Osteoblast (primary cell): ENCODE measurements at regions not wholly inside any gene's neighbourhood (a gene's known extent, or its start where the extent isn't known, plus 50 kb on each side); places are given as distances from the start of the nearest gene placed in this dataset.

ENCODE experiments used
- DNase-seq: peaks from one replicate; pipeline ENCODE4 v3.0.0; 2011; ENCODE audit warnings: low spot score, mixed read lengths; ENCODE audit not compliant: insufficient read length; ENCODE audit errors: missing footprints
- H2AFZ ChIP-seq: 2 replicates; pipeline ENCODE4 v1.6.0; 2011; ENCODE audit warnings: mild to moderate bottlenecking, low read length
- H3K27ac ChIP-seq: 2 replicates; pipeline ENCODE4 v1.5.1; 2011; ENCODE audit warnings: mild to moderate bottlenecking, low read depth, low read length, moderate library complexity
- H3K27me3 ChIP-seq: 2 replicates; pipeline ENCODE4 v1.6.0; 2012; ENCODE audit warnings: mild to moderate bottlenecking, control low read depth, inconsistent platforms, low read length, moderate library complexity; ENCODE audit not compliant: insufficient read depth
- H3K36me3 ChIP-seq: 2 replicates; pipeline ENCODE4 v1.5.1; 2011; ENCODE audit warnings: mild to moderate bottlenecking, low read length, control low read depth, moderate library complexity; ENCODE audit not compliant: insufficient read depth
- H3K4me1 ChIP-seq: 2 replicates; pipeline ENCODE4 v1.5.1; 2011; ENCODE audit warnings: mild to moderate bottlenecking, low read length, control low read depth, moderate library complexity; ENCODE audit not compliant: insufficient read depth
- H3K4me2 ChIP-seq: 2 replicates; pipeline ENCODE4 v1.6.0; 2011; ENCODE audit warnings: mild to moderate bottlenecking, low read length; ENCODE audit not compliant: insufficient read depth
- H3K4me3 ChIP-seq: fragments of 200-600 bp; sonication (generic); 3 replicates; pipeline ENCODE4 v1.5.1; 2012; ENCODE audit warnings: mild to moderate bottlenecking, low read length, inconsistent platforms; ENCODE audit not compliant: insufficient read depth
- H3K79me2 ChIP-seq: 2 replicates; pipeline ENCODE4 v1.6.0; 2012; ENCODE audit warnings: mild to moderate bottlenecking, low read length, control low read depth, inconsistent platforms; ENCODE audit not compliant: insufficient read depth
- H3K9me3 ChIP-seq: 2 replicates; pipeline ENCODE4 v1.5.1; 2011; ENCODE audit warnings: low read depth, low read length, control low read depth
- H4K20me1 ChIP-seq: 2 replicates; pipeline ENCODE4 v1.6.0; 2012; ENCODE audit warnings: mild to moderate bottlenecking, low read length, control low read depth; ENCODE audit not compliant: insufficient read depth
- TF ChIP-seq, protein P1 (sequence below): IDR thresholded peaks from 2 replicates; pipeline ENCODE4 v1.5.1; 2011; ENCODE audit warnings: mild to moderate bottlenecking, low read depth, low read length, moderate library complexity; ENCODE audit errors: extremely low read depth

GRCh38 chr22:47796128-47796908 is 1033.9 kb downstream of the TBC1D22A start:
- H3K27me3 ChIP-seq: no peaks in the 10 kb centered on the region
- H4K20me1 ChIP-seq: no peaks in the 10 kb centered on the region
- TF ChIP-seq, protein P1, sequence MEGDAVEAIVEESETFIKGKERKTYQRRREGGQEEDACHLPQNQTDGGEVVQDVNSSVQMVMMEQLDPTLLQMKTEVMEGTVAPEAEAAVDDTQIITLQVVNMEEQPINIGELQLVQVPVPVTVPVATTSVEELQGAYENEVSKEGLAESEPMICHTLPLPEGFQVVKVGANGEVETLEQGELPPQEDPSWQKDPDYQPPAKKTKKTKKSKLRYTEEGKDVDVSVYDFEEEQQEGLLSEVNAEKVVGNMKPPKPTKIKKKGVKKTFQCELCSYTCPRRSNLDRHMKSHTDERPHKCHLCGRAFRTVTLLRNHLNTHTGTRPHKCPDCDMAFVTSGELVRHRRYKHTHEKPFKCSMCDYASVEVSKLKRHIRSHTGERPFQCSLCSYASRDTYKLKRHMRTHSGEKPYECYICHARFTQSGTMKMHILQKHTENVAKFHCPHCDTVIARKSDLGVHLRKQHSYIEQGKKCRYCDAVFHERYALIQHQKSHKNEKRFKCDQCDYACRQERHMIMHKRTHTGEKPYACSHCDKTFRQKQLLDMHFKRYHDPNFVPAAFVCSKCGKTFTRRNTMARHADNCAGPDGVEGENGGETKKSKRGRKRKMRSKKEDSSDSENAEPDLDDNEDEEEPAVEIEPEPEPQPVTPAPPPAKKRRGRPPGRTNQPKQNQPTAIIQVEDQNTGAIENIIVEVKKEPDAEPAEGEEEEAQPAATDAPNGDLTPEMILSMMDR: no peak
- no peaks in the 10 kb centered on the region for H3K9me3 ChIP-seq
- H3K4me3 ChIP-seq: no peak overlapping the region
- DNase-seq: no peak
- no peak overlapping the region for H3K27ac ChIP-seq
- H3K4me2 ChIP-seq: no peak overlapping the region
- no peaks in the 10 kb centered on the region for H3K79me2 ChIP-seq
- H3K4me1 ChIP-seq: no peaks in the 10 kb centered on the region
- no peak overlapping the region for H2AFZ ChIP-seq
- H3K36me3 ChIP-seq: no peaks in the 10 kb centered on the region

- Histone ChIP-seq H3K9me3 (no peaks in the 10 kb centered on the region), H3K4me2 (no peak overlapping the region), H2AFZ (no peak overlapping the region), H3K36me3 (no peaks in the 10 kb centered on the region), H3K27me3 (no peaks in the 10 kb centered on the region), H3K27ac (no peak overlapping the region), H3K4me3 (no peak overlapping the region), H3K79me2 (no peaks in the 10 kb centered on the region), H4K20me1 (no peaks in the 10 kb centered on the region), H3K4me1 (no peaks in the 10 kb centered on the region)
- DNase-seq: no peak
- TF ChIP-seq, protein P1: no peak
Observed at GRCh38 chr22:47795477-47796127, 1033.2 kb downstream of the TBC1D22A start.

DNA sequence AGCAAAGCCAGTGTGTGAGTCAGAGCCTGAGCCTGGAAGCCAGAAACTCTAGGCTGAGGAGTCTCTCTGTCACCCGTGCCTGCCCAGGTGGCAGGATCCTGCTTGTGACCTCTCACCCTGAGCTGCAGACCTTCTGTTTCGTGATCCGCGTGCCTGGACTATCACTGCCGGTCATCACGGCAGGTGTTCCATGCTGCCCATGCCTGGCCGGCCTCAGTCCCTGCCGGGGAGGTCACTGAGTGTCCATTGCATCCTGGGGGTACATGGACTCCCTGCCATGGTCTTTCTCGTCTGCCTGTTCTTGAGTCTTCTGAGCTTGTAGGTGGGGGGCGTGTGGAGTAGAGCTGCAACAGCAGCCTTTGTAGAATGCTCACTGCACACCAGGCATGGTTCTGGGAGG is 1032.4 kb downstream of the TBC1D22A start:
- H3K9me3 ChIP-seq: no peaks in the 10 kb centered on the region
- no peaks in the 10 kb centered on the region for H3K27me3 ChIP-seq
- no peak overlapping the region for H3K4me3 ChIP-seq
- TF ChIP-seq, protein P1: no peak
- H4K20me1 ChIP-seq: no peaks in the 10 kb centered on the region
- H3K4me1 ChIP-seq: no peaks in the 10 kb centered on the region
- H3K4me2 ChIP-seq: no peak overlapping the region
- H3K79me2 ChIP-seq: no peaks in the 10 kb centered on the region
- H3K36me3 ChIP-seq: no peaks in the 10 kb centered on the region
- H2AFZ ChIP-seq: no peak overlapping the region
- DNase-seq: no peak
- no peak overlapping the region for H3K27ac ChIP-seq
